ENCODE measurements at regions not wholly inside any gene's neighbourhood (a gene's known extent, or its start where the extent isn't known, plus 50 kb on each side); places are given as distances from the start of the nearest gene placed in this dataset.

DNA sequence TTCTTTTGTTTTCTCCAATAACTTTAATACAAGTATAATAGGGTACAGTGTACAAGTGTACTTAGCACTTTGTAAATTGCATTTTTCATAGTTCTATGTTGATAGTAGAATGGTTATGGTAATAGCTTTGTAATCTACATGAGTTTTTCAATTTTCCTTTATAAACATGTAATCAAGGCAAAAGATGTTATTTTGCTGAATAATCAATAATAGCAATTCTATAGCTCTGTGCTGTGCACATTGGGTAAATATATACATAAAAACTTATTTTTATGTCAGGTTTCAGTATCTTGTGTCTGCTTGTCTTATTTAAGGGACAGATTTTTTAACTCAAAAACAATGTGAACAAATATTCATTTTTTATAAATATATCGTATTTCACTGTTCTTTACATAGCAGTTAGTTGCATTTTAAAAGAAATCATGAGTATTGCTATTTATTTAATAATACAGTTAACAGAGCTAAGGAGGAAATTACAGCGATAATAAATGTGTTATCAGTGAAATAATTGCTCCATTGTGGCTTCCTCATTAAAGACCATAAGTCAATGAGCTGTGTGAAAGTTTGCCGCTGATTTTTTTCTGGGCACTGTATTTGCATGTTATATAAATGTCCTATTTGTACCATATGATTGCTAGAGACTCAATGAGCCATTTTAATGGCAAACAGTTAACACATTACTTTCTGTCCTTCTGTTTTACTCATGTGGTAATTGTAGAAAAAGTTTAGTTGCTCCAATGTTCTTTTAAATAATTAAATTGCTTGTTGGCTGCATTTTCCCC is 214.6 kb upstream of the STAC start:
- TF ChIP-seq, protein P1, sequence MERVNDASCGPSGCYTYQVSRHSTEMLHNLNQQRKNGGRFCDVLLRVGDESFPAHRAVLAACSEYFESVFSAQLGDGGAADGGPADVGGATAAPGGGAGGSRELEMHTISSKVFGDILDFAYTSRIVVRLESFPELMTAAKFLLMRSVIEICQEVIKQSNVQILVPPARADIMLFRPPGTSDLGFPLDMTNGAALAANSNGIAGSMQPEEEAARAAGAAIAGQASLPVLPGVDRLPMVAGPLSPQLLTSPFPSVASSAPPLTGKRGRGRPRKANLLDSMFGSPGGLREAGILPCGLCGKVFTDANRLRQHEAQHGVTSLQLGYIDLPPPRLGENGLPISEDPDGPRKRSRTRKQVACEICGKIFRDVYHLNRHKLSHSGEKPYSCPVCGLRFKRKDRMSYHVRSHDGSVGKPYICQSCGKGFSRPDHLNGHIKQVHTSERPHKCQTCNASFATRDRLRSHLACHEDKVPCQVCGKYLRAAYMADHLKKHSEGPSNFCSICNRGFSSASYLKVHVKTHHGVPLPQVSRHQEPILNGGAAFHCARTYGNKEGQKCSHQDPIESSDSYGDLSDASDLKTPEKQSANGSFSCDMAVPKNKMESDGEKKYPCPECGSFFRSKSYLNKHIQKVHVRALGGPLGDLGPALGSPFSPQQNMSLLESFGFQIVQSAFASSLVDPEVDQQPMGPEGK (CRISPR knock-in tag; IDR thresholded peaks at IDR 0.05; ENCODE audit: borderline replicate concordance) = no peak
- TF ChIP-seq, protein P2, sequence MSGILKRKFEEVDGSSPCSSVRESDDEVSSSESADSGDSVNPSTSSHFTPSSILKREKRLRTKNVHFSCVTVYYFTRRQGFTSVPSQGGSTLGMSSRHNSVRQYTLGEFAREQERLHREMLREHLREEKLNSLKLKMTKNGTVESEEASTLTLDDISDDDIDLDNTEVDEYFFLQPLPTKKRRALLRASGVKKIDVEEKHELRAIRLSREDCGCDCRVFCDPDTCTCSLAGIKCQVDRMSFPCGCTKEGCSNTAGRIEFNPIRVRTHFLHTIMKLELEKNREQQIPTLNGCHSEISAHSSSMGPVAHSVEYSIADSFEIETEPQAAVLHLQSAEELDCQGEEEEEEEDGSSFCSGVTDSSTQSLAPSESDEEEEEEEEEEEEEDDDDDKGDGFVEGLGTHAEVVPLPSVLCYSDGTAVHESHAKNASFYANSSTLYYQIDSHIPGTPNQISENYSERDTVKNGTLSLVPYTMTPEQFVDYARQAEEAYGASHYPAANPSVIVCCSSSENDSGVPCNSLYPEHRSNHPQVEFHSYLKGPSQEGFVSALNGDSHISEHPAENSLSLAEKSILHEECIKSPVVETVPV (CRISPR knock-in tag; IDR thresholded peaks at IDR 0.05) = no peak
- TF ChIP-seq, protein P3, sequence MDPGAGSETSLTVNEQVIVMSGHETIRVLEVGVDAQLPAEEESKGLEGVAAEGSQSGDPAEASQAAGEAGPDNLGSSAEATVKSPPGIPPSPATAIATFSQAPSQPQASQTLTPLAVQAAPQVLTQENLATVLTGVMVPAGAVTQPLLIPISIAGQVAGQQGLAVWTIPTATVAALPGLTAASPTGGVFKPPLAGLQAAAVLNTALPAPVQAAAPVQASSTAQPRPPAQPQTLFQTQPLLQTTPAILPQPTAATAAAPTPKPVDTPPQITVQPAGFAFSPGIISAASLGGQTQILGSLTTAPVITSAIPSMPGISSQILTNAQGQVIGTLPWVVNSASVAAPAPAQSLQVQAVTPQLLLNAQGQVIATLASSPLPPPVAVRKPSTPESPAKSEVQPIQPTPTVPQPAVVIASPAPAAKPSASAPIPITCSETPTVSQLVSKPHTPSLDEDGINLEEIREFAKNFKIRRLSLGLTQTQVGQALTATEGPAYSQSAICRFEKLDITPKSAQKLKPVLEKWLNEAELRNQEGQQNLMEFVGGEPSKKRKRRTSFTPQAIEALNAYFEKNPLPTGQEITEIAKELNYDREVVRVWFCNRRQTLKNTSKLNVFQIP (CRISPR knock-in tag; IDR thresholded peaks at IDR 0.05; ENCODE audit: borderline replicate concordance, low read depth) = no peak
- no peak for TF ChIP-seq ZFP30 (CRISPR knock-in tag; IDR thresholded peaks at IDR 0.05)
- TF ChIP-seq ZNF565 (CRISPR knock-in tag; conservative IDR thresholded peaks at IDR 0.05; ENCODE audit: low read depth) = no peak
- TF ChIP-seq ZFP3 (CRISPR knock-in tag; IDR thresholded peaks at IDR 0.05) = no peak
- TF ChIP-seq ZNF8 (CRISPR knock-in tag; IDR thresholded peaks at IDR 0.05) = no peak
- TF ChIP-seq SNAI2 (CRISPR knock-in tag; IDR thresholded peaks at IDR 0.05) = no peak
- no peak for TF ChIP-seq GLIS3 (CRISPR knock-in tag; IDR thresholded peaks at IDR 0.05)
- no peak for TF ChIP-seq TOX (CRISPR knock-in tag; IDR thresholded peaks at IDR 0.05; ENCODE audit: borderline replicate concordance)
- no peak for TF ChIP-seq RARB (CRISPR knock-in tag; IDR thresholded peaks at IDR 0.05)
- TF ChIP-seq BACH2 (CRISPR knock-in tag; IDR thresholded peaks at IDR 0.05; ENCODE audit: borderline replicate concordance) = no peak
- TF ChIP-seq, protein P4, sequence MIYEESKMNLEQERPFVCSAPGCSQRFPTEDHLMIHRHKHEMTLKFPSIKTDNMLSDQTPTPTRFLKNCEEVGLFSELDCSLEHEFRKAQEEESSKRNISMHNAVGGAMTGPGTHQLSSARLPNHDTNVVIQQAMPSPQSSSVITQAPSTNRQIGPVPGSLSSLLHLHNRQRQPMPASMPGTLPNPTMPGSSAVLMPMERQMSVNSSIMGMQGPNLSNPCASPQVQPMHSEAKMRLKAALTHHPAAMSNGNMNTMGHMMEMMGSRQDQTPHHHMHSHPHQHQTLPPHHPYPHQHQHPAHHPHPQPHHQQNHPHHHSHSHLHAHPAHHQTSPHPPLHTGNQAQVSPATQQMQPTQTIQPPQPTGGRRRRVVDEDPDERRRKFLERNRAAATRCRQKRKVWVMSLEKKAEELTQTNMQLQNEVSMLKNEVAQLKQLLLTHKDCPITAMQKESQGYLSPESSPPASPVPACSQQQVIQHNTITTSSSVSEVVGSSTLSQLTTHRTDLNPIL (CRISPR knock-in tag; IDR thresholded peaks at IDR 0.05; ENCODE audit: low read depth) = no peak
